HepG2 (cell line): ENCODE measurements at regions not wholly inside any gene's neighbourhood (a gene's known extent, or its start where the extent isn't known, plus 50 kb on each side); places are given as distances from the start of the nearest gene placed in this dataset.
A peak's percentile ranks its signal among the peaks of the same experiment; 100 is the strongest.

ENCODE experiments used
- ATAC-seq: fragments of 200-7000 bp; cut with Tn5 transposase; 3 replicates; pipeline ENCODE4 v1.9.1; 2020; ENCODE audit warnings: mild to moderate bottlenecking, moderate library complexity
- BruUV-seq: library from RNA; stranded (reverse); fragments of 400-500 nt; replicated peaks from 2 replicates; lab custom pipeline; 2021; lab: Mats Ljungman, UMichigan
- CTCF ChIA-PET: fragments of 300-600 bp; formaldehyde crosslinking; extraction: SDS; loops from one replicate; lab custom pipeline; 2021; ENCODE audit warnings: low total read pairs, inconsistent platforms, low intra/inter-chr PET ratio; lab: Yijun Ruan, JAX
- POLR2A ChIA-PET: fragments of 350-600 bp; sonication (Branson Sonifier 250); formaldehyde crosslinking; loops from one replicate; lab custom pipeline; 2020; ENCODE audit warnings: antibody characterized with exemption, inconsistent platforms; lab: Yijun Ruan, JAX
- DNase-seq: peaks from one replicate; pipeline ENCODE4 v3.0.0-alpha.2; 2015; ENCODE audit warnings: low spot score
- FAIRE-seq: peaks from 3 replicates; lab custom pipeline; 2011; peaks lifted over from hg19 to GRCh38; lab: Jason Lieb, UNC
- H2AFZ ChIP-seq: one replicate; pipeline ENCODE4 v1.6.1; 2011; ENCODE audit warnings: low read length, inconsistent platforms
- H3K27ac ChIP-seq: fragments of 300-600 bp; 3 replicates; pipeline ENCODE4 v1.8.0; 2011; ENCODE audit warnings: mixed run types, mild to moderate bottlenecking, mixed read lengths, low read length, inconsistent platforms; ENCODE audit not compliant: insufficient read depth; ENCODE audit errors: extremely low read length
- H3K27me3 ChIP-seq, 2 experiments: fragments of 200-600 bp in 1 of 2; 2 replicates in 1 of 2; 3 replicates in 1 of 2; pipeline versions ENCODE4 v1.6.0 to v1.8.0; 2011; ENCODE audit warnings: low read length in 2 of 2, mild to moderate bottlenecking in 2 of 2, moderate library complexity in 2 of 2, inconsistent platforms in 1 of 2; ENCODE audit not compliant: insufficient read depth in 2 of 2, control insufficient read depth in 1 of 2
- H3K36me3 ChIP-seq, 2 experiments: fragments of 200-600 bp in 1 of 2; replicated peaks in 1 of 2; 2 replicates in 1 of 2; 3 replicates in 1 of 2; pipeline versions ENCODE4 v1.5.1 to v1.8.0; 2011; ENCODE audit warnings: low read length in 2 of 2, inconsistent platforms in 1 of 2; ENCODE audit not compliant: insufficient read depth in 2 of 2, control insufficient read depth in 1 of 2
- H3K4me1 ChIP-seq: 2 replicates; pipeline ENCODE4 v1.5.1; 2012; ENCODE audit warnings: low read length, inconsistent platforms; ENCODE audit not compliant: insufficient read depth
- H3K4me2 ChIP-seq: 2 replicates; pipeline ENCODE4 v1.6.0; 2011; ENCODE audit warnings: low read depth, low read length, inconsistent platforms
- H3K4me3 ChIP-seq, 3 experiments: fragments of 200-600 bp in 1 of 3; sonication (generic), shearing (Covaris generic) in 1 of 3; replicated peaks in 1 of 3; 2 replicates each; pipeline ENCODE4 v1.5.1; 2011 to 2016; ENCODE audit warnings: low read length in 3 of 3, inconsistent platforms in 2 of 3, low read depth in 2 of 3, mild to moderate bottlenecking in 2 of 3, control low read depth in 1 of 3, mixed read lengths in 1 of 3; ENCODE audit not compliant: insufficient read depth in 1 of 3
- H3K79me2 ChIP-seq: one replicate; pipeline ENCODE4 v1.6.1; 2011; ENCODE audit warnings: low read length, inconsistent platforms; ENCODE audit not compliant: insufficient read depth
- H3K9ac ChIP-seq: 2 replicates; pipeline ENCODE4 v1.6.0; 2011; ENCODE audit warnings: mild to moderate bottlenecking, low read depth, low read length, inconsistent platforms; ENCODE audit not compliant: insufficient read depth
- H3K9me3 ChIP-seq: 2 replicates; pipeline ENCODE4 v1.5.1; 2012; ENCODE audit warnings: mild to moderate bottlenecking, low read length
- H4K20me1 ChIP-seq: 2 replicates; pipeline ENCODE4 v1.6.0; 2011; ENCODE audit warnings: inconsistent platforms, mild to moderate bottlenecking, low read length, moderate library complexity; ENCODE audit not compliant: insufficient read depth
- ARNTL ChIP-seq: sonication (generic); formaldehyde crosslinking; IDR thresholded peaks from 2 replicates; pipeline ENCODE4 v1.4.0; 2020; ENCODE audit warnings: mild to moderate bottlenecking, missing genetic modification reagents
- MLXIP ChIP-seq: sonication (generic); formaldehyde crosslinking; IDR thresholded peaks from 2 replicates; pipeline ENCODE4 v1.9.0; 2021; ENCODE audit warnings: missing genetic modification reagents, borderline replicate concordance
- PPARG ChIP-seq: conservative IDR thresholded peaks from 2 replicates; pipeline ENCODE4 v1.6.1; 2016; ENCODE audit warnings: missing biosample characterization, missing genetic modification reagents
- RERE ChIP-seq: IDR thresholded peaks from 2 replicates; pipeline ENCODE4 v1.6.1; 2016; ENCODE audit warnings: low read depth, missing genetic modification reagents, missing compliant biosample characterization
- ZBED4 ChIP-seq: sonication (generic); formaldehyde crosslinking; IDR thresholded peaks from 2 replicates; pipeline ENCODE4 v1.4.0; 2020; ENCODE audit warnings: missing genetic modification reagents, borderline replicate concordance
- ZFY ChIP-seq: sonication (generic); formaldehyde crosslinking; IDR thresholded peaks from 2 replicates; pipeline ENCODE4 v1.4.0; 2020; ENCODE audit warnings: missing genetic modification reagents
- ZNF136 ChIP-seq: sonication (generic); formaldehyde crosslinking; IDR thresholded peaks from 2 replicates; pipeline ENCODE4 v1.8.1; 2022; ENCODE audit warnings: low read depth, mild to moderate bottlenecking, moderate library complexity, missing genetic modification reagents
- ZNF263 ChIP-seq: sonication (generic); formaldehyde crosslinking; IDR thresholded peaks from 2 replicates; pipeline ENCODE4 v1.4.0; 2020; ENCODE audit warnings: missing genetic modification reagents
- WGBS: methylation state at CpG from one replicate; pipeline ENCODE4 v1.1.6; 2017; ENCODE audit warnings: low lambda C conversion rate; 5-methylcytosine and 5-hydroxymethylcytosine counted together
- in situ Hi-C: cut with HindIII; loops from 2 replicates; pipeline ENCODE4 v1.10.0; 2017; ENCODE audit warnings: low pct_unique_long_range_greater_than_20kb; ENCODE audit not compliant: extremely low pct_ligation_motif_present
- intact Hi-C: fragments of 100-400 bp; cut with micrococcal nuclease; formaldehyde crosslinking; loops from one replicate; pipeline ENCODE4 v1.10.0; 2022; ENCODE audit not compliant: unreplicated experiment
- TF ChIP-seq, protein P1 (sequence below): sonication (generic); formaldehyde crosslinking; IDR thresholded peaks from 2 replicates; pipeline ENCODE4 v1.5.0; 2020; ENCODE audit warnings: mild to moderate bottlenecking, missing genetic modification reagents, borderline replicate concordance

DNA sequence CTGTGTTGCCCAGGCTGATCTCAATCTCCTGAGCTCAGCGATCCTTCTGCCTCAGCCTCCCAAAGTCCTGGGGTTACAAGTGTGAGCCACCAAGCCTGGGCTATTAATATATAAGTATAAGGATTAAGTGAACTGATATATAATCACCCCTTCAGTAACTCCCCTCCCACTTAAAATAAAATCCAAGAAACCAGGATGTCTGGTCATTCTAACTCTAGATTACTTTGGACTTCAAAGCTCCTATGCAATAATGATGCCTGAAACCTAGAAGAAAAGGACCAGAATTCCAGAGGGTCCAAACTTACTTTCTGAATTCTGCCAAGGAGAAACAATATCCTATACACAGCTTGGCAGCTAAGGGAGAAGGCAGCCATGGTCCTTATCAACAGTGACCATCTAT is 206.8 kb upstream of the ZNF217 start:
- TSS peak; percentile 96 for BruUV-seq
- H3K9ac ChIP-seq: peak overlapping the region; percentile 36
- no peaks in the 10 kb centered on the region for H4K20me1 ChIP-seq
- H3K36me3 ChIP-seq: no peaks in the 10 kb centered on the region
- WGBS: 31% methylated on average over 1 of the region's 1 CpG
- no peak for FAIRE-seq
- peak; percentile 9 for ATAC-seq
- POLR2A ChIA-PET: interaction anchor here (0.6 to 4.0 kb wide), 42 partner anchors 8 to 394 kb away, joined by 3 to 58 read pairs (median 6); partner anchors contain the start of gene ZNF217
- DNase-seq: no peak
- in situ Hi-C loops (no loop called here), intact Hi-C loops (loop anchor here (2.0 to 5.0 kb wide), 4 partner anchors 32 to 158 kb away; no protein-coding TSS in a partner anchor)
- H3K4me1 ChIP-seq: peaks cover 86% of the 10 kb centered on the region
- peak overlapping the region; percentile 28 to 48 (median 44); a peak in 4 of 6 replicates for H3K4me3 ChIP-seq
- no peak overlapping the region for H2AFZ ChIP-seq
- no peaks in the 10 kb centered on the region for H3K27me3 ChIP-seq
- CTCF ChIA-PET: interaction anchor here (1.1 kb wide), 1 partner anchor 222 kb away, joined by 3 read pairs; no protein-coding TSS in a partner anchor
- peak overlapping the region; percentile 86 for H3K27ac ChIP-seq
- no peaks in the 10 kb centered on the region for H3K9me3 ChIP-seq
- no peaks in the 10 kb centered on the region for H3K79me2 ChIP-seq
- peak overlapping the region; percentile 82 for H3K4me2 ChIP-seq
- TF ChIP-seq ZNF263 (CRISPR knock-in tag): 0 out of 2 replicates have a peak, but pooled peaks have one; percentile 7
- no peak for TF ChIP-seq PPARG (CRISPR knock-in tag)
- TF ChIP-seq MLXIP (CRISPR knock-in tag): no peak
- no peak for TF ChIP-seq ZNF136 (CRISPR knock-in tag)
- no peak for TF ChIP-seq ARNTL (CRISPR knock-in tag)
- TF ChIP-seq, protein P1, sequence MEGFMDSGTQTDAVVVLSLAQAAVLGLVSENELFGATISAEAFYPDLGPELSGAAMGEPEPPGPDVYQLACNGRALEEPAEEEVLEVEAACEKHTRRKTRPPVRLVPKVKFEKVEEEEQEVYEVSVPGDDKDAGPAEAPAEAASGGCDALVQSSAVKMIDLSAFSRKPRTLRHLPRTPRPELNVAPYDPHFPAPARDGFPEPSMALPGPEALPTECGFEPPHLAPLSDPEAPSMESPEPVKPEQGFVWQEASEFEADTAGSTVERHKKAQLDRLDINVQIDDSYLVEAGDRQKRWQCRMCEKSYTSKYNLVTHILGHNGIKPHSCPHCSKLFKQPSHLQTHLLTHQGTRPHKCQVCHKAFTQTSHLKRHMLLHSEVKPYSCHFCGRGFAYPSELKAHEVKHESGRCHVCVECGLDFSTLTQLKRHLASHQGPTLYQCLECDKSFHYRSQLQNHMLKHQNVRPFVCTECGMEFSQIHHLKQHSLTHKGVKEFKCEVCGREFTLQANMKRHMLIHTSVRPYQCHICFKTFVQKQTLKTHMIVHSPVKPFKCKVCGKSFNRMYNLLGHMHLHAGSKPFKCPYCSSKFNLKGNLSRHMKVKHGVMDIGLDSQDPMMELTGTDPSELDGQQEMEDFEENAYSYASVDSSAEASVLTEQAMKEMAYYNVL (CRISPR knock-in tag): no peak; the same call in 1 of the 2 replicates
- peak; percentile 48; the same call in 1 of the 2 replicates for TF ChIP-seq ZFY (CRISPR knock-in tag)
- TF ChIP-seq ZBED4 (CRISPR knock-in tag): no peak
- no peak for TF ChIP-seq RERE (CRISPR knock-in tag)
